A549 (cell line): ENCODE measurements at regions not wholly inside any gene's neighbourhood (a gene's known extent, or its start where the extent isn't known, plus 50 kb on each side); places are given as distances from the start of the nearest gene placed in this dataset.

ENCODE experiments used
- CEBPB ChIP-seq, 2 experiments: fragments of >200 bp in 1 of 2; sonication (Bioruptor Twin) in 1 of 2; formaldehyde crosslinking in 1 of 2; IDR thresholded peaks; 2 replicates each; pipeline ENCODE4 v1.6.1; 2012 to 2016
- ZFP36 ChIP-seq: fragments of 450-650 bp; IDR thresholded peaks from 2 replicates; pipeline ENCODE4 v1.6.1; 2014; ENCODE audit warnings: borderline replicate concordance; ENCODE audit not compliant: partially characterized antibody

DNA sequence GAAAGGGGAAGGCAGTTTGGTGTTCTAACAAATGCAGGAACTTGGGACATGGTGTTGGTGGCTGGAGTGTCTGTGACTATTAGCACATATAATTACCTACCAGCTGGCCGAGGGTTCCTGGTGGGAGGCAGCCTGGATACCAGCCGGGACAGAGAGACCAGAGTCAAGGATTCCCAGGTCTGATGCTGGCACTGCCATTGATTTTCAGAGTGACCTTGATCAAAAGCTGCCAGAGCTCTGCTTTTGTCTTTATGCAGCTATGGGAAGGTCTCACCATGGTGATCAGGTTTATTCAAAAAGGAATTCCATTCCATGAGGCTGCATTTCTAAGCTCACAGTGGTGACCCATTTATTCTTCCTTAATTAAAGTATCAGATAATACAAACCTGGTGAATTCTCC lies 101.0 kb upstream of the PWP1 start:
- TF ChIP-seq CEBPB (IDR thresholded peaks at IDR 0.05) = no peak
- no peak for TF ChIP-seq ZFP36
